Activated CD8-positive, alpha-beta T cell treated with anti-CD3 and anti-CD28 coated beads, Interleukin-2, amount 10 ng/mL, durations not matched to agents 7 days and 5 days (primary cell): ENCODE measurements at regions not wholly inside any gene's neighbourhood (a gene's known extent, or its start where the extent isn't known, plus 50 kb on each side); places are given as distances from the start of the nearest gene placed in this dataset.

ENCODE experiments used
- ATAC-seq: fragments of 150-1000 bp; cut with Tn5 transposase; one replicate; pipeline ENCODE4 v1.10.0; 2021; ENCODE audit warnings: moderate library complexity
- CTCF ChIA-PET: fragments of 350-600 bp; sonication (Branson Sonifier 250); formaldehyde crosslinking; loops from one replicate; lab custom pipeline; 2021; ENCODE audit warnings: antibody characterized with exemption; lab: Charles Lee
- POLR2A ChIA-PET: fragments of 350-600 bp; sonication (Branson Sonifier 250); formaldehyde crosslinking; loops from one replicate; lab custom pipeline; 2021; ENCODE audit warnings: antibody characterized with exemption; lab: Charles Lee
- DNase-seq: peaks from one replicate; pipeline ENCODE4 v3.0.0-alpha.2; 2020
- H3K27ac Mint-ChIP-seq: one replicate; pipeline ENCODE4 v1.8.0; 2021; ENCODE audit warnings: mild to moderate bottlenecking, mixed read lengths
- H3K27me3 Mint-ChIP-seq: one replicate; pipeline ENCODE4 v1.8.0; 2021; ENCODE audit warnings: low read depth, mixed read lengths
- H3K36me3 Mint-ChIP-seq: one replicate; pipeline ENCODE4 v1.8.0; 2021; ENCODE audit warnings: low read depth, mixed read lengths
- H3K4me1 Mint-ChIP-seq: one replicate; pipeline ENCODE4 v1.8.0; 2021; ENCODE audit warnings: low read depth, mixed read lengths
- H3K4me3 Mint-ChIP-seq: one replicate; pipeline ENCODE4 v1.8.0; 2021; ENCODE audit warnings: mild to moderate bottlenecking, mixed read lengths
- H3K9me3 Mint-ChIP-seq: one replicate; pipeline ENCODE4 v1.8.0; 2022; ENCODE audit warnings: mixed read lengths; ENCODE audit not compliant: insufficient read depth

DNA sequence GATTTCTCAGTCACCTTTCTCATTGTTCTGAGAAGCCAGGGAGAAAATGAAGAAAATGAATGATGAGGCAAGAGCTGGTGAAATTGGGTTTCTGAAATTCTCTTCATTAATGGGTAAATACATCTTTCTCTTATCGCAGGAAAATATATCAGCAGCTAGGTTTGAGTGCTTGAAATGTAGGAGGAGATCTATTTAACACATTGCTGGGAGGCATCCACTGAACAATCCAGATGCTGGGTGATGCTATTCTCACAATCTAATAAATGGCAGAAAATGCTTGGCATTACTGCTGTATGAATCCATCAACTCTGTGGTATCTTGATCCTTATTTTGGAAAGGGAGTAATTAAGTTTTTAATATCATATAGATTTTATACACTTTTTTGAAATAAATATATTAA is 199.6 kb upstream of the LRP1B start:
- CTCF ChIA-PET: no interaction called here
- Mint-ChIP-seq H3K27ac (no peak overlapping the region), H3K4me1 (no peaks in the 10 kb centered on the region), H3K4me3 (no peak overlapping the region), H3K36me3 (no peaks in the 10 kb centered on the region), H3K27me3 (no peaks in the 10 kb centered on the region), H3K9me3 (no peaks in the 10 kb centered on the region)
- no peak for ATAC-seq
- POLR2A ChIA-PET: no interaction called here
- no peak for DNase-seq

GRCh38 chr2:142325870-142326269 is 195.1 kb upstream of the LRP1B start:
- ChIA-PET POLR2A (no interaction called here), CTCF (no interaction called here)
- no peaks in the 10 kb centered on the region for H3K4me1 Mint-ChIP-seq
- no peak for DNase-seq
- no peak overlapping the region for H3K4me3 Mint-ChIP-seq
- H3K9me3 Mint-ChIP-seq: peaks cover 4% of the 10 kb centered on the region
- H3K27ac Mint-ChIP-seq: no peak overlapping the region
- H3K27me3 Mint-ChIP-seq: no peaks in the 10 kb centered on the region
- H3K36me3 Mint-ChIP-seq: no peaks in the 10 kb centered on the region
- ATAC-seq: no peak

GRCh38 chr2:142323206-142323605 is 192.4 kb upstream of the LRP1B start:
- Mint-ChIP-seq H3K4me3 (no peak overlapping the region), H3K9me3 (peaks cover 4% of the 10 kb centered on the region), H3K27me3 (no peaks in the 10 kb centered on the region), H3K4me1 (no peaks in the 10 kb centered on the region), H3K27ac (no peak overlapping the region), H3K36me3 (no peaks in the 10 kb centered on the region)
- DNase-seq (no peak), ATAC-seq (no peak)
- CTCF ChIA-PET: no interaction called here
- POLR2A ChIA-PET: no interaction called here

DNA sequence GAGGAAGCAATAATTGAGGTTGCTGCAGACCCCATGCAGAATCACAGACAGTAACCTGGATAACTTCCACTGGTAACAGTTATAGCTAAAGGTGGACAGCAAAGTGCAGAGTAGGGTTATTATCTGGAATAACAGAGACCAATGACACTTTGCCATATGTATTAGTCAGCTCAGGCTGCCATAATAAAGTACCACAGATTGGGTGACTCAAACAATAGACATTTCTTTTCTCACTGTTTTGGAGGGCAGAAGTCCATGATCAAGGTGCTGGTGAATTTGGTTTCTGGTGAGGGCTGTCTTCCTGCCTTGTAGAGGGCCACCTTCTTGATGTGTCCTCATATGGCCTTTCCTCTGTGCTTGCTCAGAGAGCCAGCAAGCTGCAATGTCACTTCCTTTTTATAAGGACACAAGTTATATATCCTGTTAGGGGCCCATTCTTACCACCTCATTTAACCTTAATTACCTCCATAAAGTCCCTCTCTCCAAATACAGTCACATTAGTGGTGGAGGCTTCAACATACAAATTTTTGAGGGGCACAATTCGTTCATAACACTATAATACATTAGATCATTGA is 191.0 kb upstream of the LRP1B start:
- H3K9me3 Mint-ChIP-seq: peaks cover 4% of the 10 kb centered on the region
- no peak for ATAC-seq
- no peak overlapping the region for H3K4me3 Mint-ChIP-seq
- DNase-seq: no peak
- no peaks in the 10 kb centered on the region for H3K27me3 Mint-ChIP-seq
- ChIA-PET CTCF (no interaction called here), POLR2A (no interaction called here)
- no peaks in the 10 kb centered on the region for H3K36me3 Mint-ChIP-seq
- no peaks in the 10 kb centered on the region for H3K4me1 Mint-ChIP-seq
- no peak overlapping the region for H3K27ac Mint-ChIP-seq

- H3K36me3 Mint-ChIP-seq: no peaks in the 10 kb centered on the region
- peaks cover 4% of the 10 kb centered on the region for H3K9me3 Mint-ChIP-seq
- ChIA-PET POLR2A (no interaction called here), CTCF (no interaction called here)
- no peak overlapping the region for H3K4me3 Mint-ChIP-seq
- H3K27me3 Mint-ChIP-seq: no peaks in the 10 kb centered on the region
- no peak overlapping the region for H3K27ac Mint-ChIP-seq
- H3K4me1 Mint-ChIP-seq: no peaks in the 10 kb centered on the region
- DNase-seq (no peak), ATAC-seq (no peak)
Observed at GRCh38 chr2:142320067-142320466, 189.3 kb upstream of the LRP1B start.

- ChIA-PET CTCF (no interaction called here), POLR2A (no interaction called here)
- Mint-ChIP-seq H3K36me3 (no peaks in the 10 kb centered on the region), H3K27me3 (no peaks in the 10 kb centered on the region), H3K9me3 (peaks cover under 1% of the 10 kb centered on the region), H3K27ac (no peak overlapping the region), H3K4me3 (no peak overlapping the region), H3K4me1 (no peaks in the 10 kb centered on the region)
- no peak for DNase-seq
- no peak for ATAC-seq
Observed at GRCh38 chr2:142316049-142316448, 185.2 kb upstream of the LRP1B start.

- ChIA-PET POLR2A (no interaction called here), CTCF (no interaction called here)
- no peaks in the 10 kb centered on the region for H3K27me3 Mint-ChIP-seq
- no peak for DNase-seq
- no peak for ATAC-seq
- no peaks in the 10 kb centered on the region for H3K4me1 Mint-ChIP-seq
- H3K27ac Mint-ChIP-seq: no peak overlapping the region
- H3K36me3 Mint-ChIP-seq: no peaks in the 10 kb centered on the region
- H3K4me3 Mint-ChIP-seq: no peak overlapping the region
- H3K9me3 Mint-ChIP-seq: peaks cover 5% of the 10 kb centered on the region
Observed at GRCh38 chr2:142315346-142315745, 184.5 kb upstream of the LRP1B start.

DNA sequence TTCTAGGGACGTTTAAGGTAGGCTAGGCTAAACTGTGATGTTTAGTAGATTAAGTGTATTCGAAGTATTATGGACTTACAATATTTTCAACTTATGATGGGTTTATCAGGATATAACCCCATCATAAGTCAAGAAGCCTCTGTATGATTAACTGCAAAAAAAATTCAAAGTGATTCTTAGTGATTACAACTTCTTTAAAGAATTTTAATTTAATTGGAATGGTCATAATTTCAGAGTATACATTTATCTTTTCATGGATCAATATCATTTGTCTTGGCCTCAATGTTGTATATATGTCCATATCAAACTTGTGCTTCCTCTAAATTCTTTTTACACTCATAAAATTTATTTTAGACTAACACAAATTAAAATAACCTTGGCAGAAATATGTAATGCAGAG is 183.3 kb upstream of the LRP1B start:
- no peak overlapping the region for H3K4me3 Mint-ChIP-seq
- no peaks in the 10 kb centered on the region for H3K36me3 Mint-ChIP-seq
- no peaks in the 10 kb centered on the region for H3K27me3 Mint-ChIP-seq
- no peak for ATAC-seq
- ChIA-PET CTCF (no interaction called here), POLR2A (no interaction called here)
- peaks cover 14% of the 10 kb centered on the region for H3K9me3 Mint-ChIP-seq
- no peaks in the 10 kb centered on the region for H3K4me1 Mint-ChIP-seq
- H3K27ac Mint-ChIP-seq: no peak overlapping the region
- DNase-seq: no peak

DNA sequence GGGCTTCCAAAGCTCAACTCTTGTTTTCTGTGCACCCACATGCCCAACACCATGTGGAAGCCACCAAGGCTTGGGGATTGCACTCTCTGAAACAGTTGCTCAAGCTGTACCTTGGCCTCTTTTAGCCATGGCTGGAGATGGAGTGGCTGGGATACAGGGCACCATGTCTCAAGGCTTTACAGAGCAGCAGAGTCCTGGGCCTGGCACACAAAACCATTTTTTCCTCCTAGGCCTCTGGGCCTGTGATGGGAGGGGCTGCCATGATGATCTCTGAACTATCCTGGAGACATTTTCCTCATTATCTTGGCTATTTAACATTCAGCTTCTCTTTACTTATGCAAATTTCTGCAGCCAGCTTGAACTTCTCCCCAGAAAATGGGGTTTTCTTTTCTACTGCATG is 179.7 kb upstream of the LRP1B start:
- no peaks in the 10 kb centered on the region for H3K4me1 Mint-ChIP-seq
- no peaks in the 10 kb centered on the region for H3K27me3 Mint-ChIP-seq
- ATAC-seq (no peak), DNase-seq (no peak)
- H3K9me3 Mint-ChIP-seq: peaks cover 14% of the 10 kb centered on the region
- ChIA-PET CTCF (no interaction called here), POLR2A (no interaction called here)
- no peak overlapping the region for H3K4me3 Mint-ChIP-seq
- H3K36me3 Mint-ChIP-seq: no peaks in the 10 kb centered on the region
- H3K27ac Mint-ChIP-seq: no peak overlapping the region

GRCh38 chr2:142308744-142309143 is 177.9 kb upstream of the LRP1B start:
- CTCF ChIA-PET: no interaction called here
- Mint-ChIP-seq H3K27me3 (no peaks in the 10 kb centered on the region), H3K36me3 (no peaks in the 10 kb centered on the region), H3K27ac (no peak overlapping the region), H3K4me3 (no peak overlapping the region), H3K4me1 (no peaks in the 10 kb centered on the region), H3K9me3 (peaks cover 16% of the 10 kb centered on the region)
- POLR2A ChIA-PET: no interaction called here
- no peak for DNase-seq
- no peak for ATAC-seq

GRCh38 chr2:142307616-142308115 is 176.8 kb upstream of the LRP1B start:
- DNase-seq (no peak), ATAC-seq (no peak)
- Mint-ChIP-seq H3K4me3 (no peak overlapping the region), H3K9me3 (peaks cover 16% of the 10 kb centered on the region), H3K27ac (no peak overlapping the region), H3K4me1 (no peaks in the 10 kb centered on the region), H3K27me3 (no peaks in the 10 kb centered on the region), H3K36me3 (no peaks in the 10 kb centered on the region)
- ChIA-PET POLR2A (no interaction called here), CTCF (no interaction called here)

GRCh38 chr2:142307086-142307485 is 176.3 kb upstream of the LRP1B start:
- no peak overlapping the region for H3K27ac Mint-ChIP-seq
- no peaks in the 10 kb centered on the region for H3K4me1 Mint-ChIP-seq
- H3K36me3 Mint-ChIP-seq: no peaks in the 10 kb centered on the region
- ATAC-seq (no peak), DNase-seq (no peak)
- ChIA-PET CTCF (no interaction called here), POLR2A (no interaction called here)
- no peak overlapping the region for H3K4me3 Mint-ChIP-seq
- no peaks in the 10 kb centered on the region for H3K27me3 Mint-ChIP-seq
- peaks cover 16% of the 10 kb centered on the region for H3K9me3 Mint-ChIP-seq

GRCh38 chr2:142306131-142306530 is 175.3 kb upstream of the LRP1B start:
- DNase-seq: no peak
- peaks cover 18% of the 10 kb centered on the region for H3K9me3 Mint-ChIP-seq
- no peaks in the 10 kb centered on the region for H3K36me3 Mint-ChIP-seq
- H3K27me3 Mint-ChIP-seq: no peaks in the 10 kb centered on the region
- no peaks in the 10 kb centered on the region for H3K4me1 Mint-ChIP-seq
- no peak for ATAC-seq
- no peak overlapping the region for H3K4me3 Mint-ChIP-seq
- ChIA-PET CTCF (no interaction called here), POLR2A (no interaction called here)
- H3K27ac Mint-ChIP-seq: no peak overlapping the region
